ENCODE measurements at regions not wholly inside any gene's neighbourhood (a gene's known extent, or its start where the extent isn't known, plus 50 kb on each side); places are given as distances from the start of the nearest gene placed in this dataset.

GRCh38 chr4:177131736-177132135 is 177.9 kb upstream of the NEIL3 start:
- DNase-seq = no peak
- ATAC-seq = no peak
- intact Hi-C loops (cut with DNase I) = no loop called here
- TF ChIP-seq CTCF (IDR thresholded peaks at IDR 0.05) = no peak
- TF ChIP-seq POLR2A (IDR thresholded peaks at IDR 0.05) = no peak
- H3K9me3 ChIP-seq = peaks cover 0 to 26% (median 11%) of the 10 kb centered on the region in 12 donors
- H3K27me3 ChIP-seq = no peaks in the 10 kb centered on the region
- H3K4me1 ChIP-seq = no peaks in the 10 kb centered on the region
- H3K4me3 ChIP-seq = no peak overlapping the region
- no peak overlapping the region for H3K27ac ChIP-seq
- no peaks in the 10 kb centered on the region for H3K36me3 ChIP-seq

- no peaks in the 10 kb centered on the region for H3K9me3 ChIP-seq
- H3K27me3 ChIP-seq = no peaks in the 10 kb centered on the region
- intact Hi-C loops (cut with DNase I) = no loop called here
- DNase-seq = no peak
- no peak overlapping the region for H3K27ac ChIP-seq
- no peaks in the 10 kb centered on the region for H3K36me3 ChIP-seq
- H3K4me3 ChIP-seq = no peak overlapping the region
- TF ChIP-seq POLR2A (IDR thresholded peaks at IDR 0.05) = no peak
- TF ChIP-seq CTCF (IDR thresholded peaks at IDR 0.05) = no peak
- no peaks in the 10 kb centered on the region for H3K4me1 ChIP-seq
- ATAC-seq = no peak
Measured at GRCh38 chr4:177147668-177148067, 162.0 kb upstream of the NEIL3 start.

GRCh38 chr4:177155454-177155853 is 154.2 kb upstream of the NEIL3 start:
- H3K27me3 ChIP-seq = no peaks in the 10 kb centered on the region
- H3K4me1 ChIP-seq = no peaks in the 10 kb centered on the region
- TF ChIP-seq CTCF (IDR thresholded peaks at IDR 0.05) (no peak), POLR2A (IDR thresholded peaks at IDR 0.05) (no peak)
- intact Hi-C loops (cut with DNase I) = no loop called here
- no peaks in the 10 kb centered on the region for H3K9me3 ChIP-seq
- H3K27ac ChIP-seq = no peak overlapping the region
- no peak for DNase-seq
- WGBS, 4 donors = 76 to 92% (median 84%) methylated on average over 3 of the region's 3 CpGs
- H3K36me3 ChIP-seq = no peaks in the 10 kb centered on the region
- ATAC-seq = no peak
- no peak overlapping the region for H3K4me3 ChIP-seq

GRCh38 chr4:177159600-177159999 is 150.1 kb upstream of the NEIL3 start:
- Histone ChIP-seq H3K27me3 (no peaks in the 10 kb centered on the region), H3K9me3 (no peaks in the 10 kb centered on the region), H3K4me3 (no peak overlapping the region), H3K27ac (no peak overlapping the region), H3K4me1 (no peaks in the 10 kb centered on the region), H3K36me3 (no peaks in the 10 kb centered on the region)
- DNase-seq = no peak
- TF ChIP-seq CTCF (IDR thresholded peaks at IDR 0.05) (no peak), POLR2A (IDR thresholded peaks at IDR 0.05) (no peak)
- intact Hi-C loops (cut with DNase I) = no loop called here
- no peak for ATAC-seq
- 70 to 85% (median 78%) methylated on average over 3 to 6 of the region's 6 CpGs for WGBS, 4 donors

All from heart left ventricle (tissue), 16 donors.